Heart left ventricle (tissue), 16 donors: ENCODE measurements at regions not wholly inside any gene's neighbourhood (a gene's known extent, or its start where the extent isn't known, plus 50 kb on each side); places are given as distances from the start of the nearest gene placed in this dataset.
A peak's percentile ranks its signal among the peaks of the same experiment; 100 is the strongest.
"Not testable (repeated sequence)": the region's sequence is repeated elsewhere in the genome, so short reads cannot be mapped to it uniquely, and the experiment has no call there.

Experiments
- ATAC-seq, 4 donors: fragments of 200-7000 bp; cut with Tn5 transposase; one replicate each; pipeline ENCODE4 v1.9.1; 2020 to 2022; ENCODE audit warnings: moderate library complexity in 4 of 4, mild to moderate bottlenecking in 3 of 4, moderate number of reproducible peaks in 1 of 4
- DNase-seq, 5 donors: peaks; one replicate each; pipeline ENCODE4 v3.0.0-alpha.2; 2020
- H3K27ac ChIP-seq, 12 donors: fragments of 200-600 bp; sonication (generic) in 4 of 12; one replicate each; pipeline versions ENCODE4 v1.5.0 to v1.8.0; 2016 to 2022; ENCODE audit warnings: mild to moderate bottlenecking in 2 of 12
- H3K27me3 ChIP-seq, 9 donors: fragments of 200-600 bp; sonication (generic) in 2 of 9; one replicate each; pipeline versions ENCODE4 v1.5.1 to v1.8.0; 2016 to 2022; ENCODE audit warnings: mild to moderate bottlenecking in 3 of 9
- H3K36me3 ChIP-seq, 9 donors: fragments of 200-600 bp; sonication (generic) in 2 of 9; one replicate each; pipeline versions ENCODE4 v1.5.0 to v1.8.0; 2018 to 2022; ENCODE audit warnings: mild to moderate bottlenecking in 2 of 9
- H3K4me1 ChIP-seq, 12 donors: fragments of 200-600 bp; sonication (generic) in 4 of 12; one replicate each; pipeline versions ENCODE4 v1.5.0 to v1.8.0; 2016 to 2022; ENCODE audit warnings: mild to moderate bottlenecking in 3 of 12
- H3K4me3 ChIP-seq, 12 donors: fragments of 200-600 bp; sonication (generic) in 4 of 12; one replicate each; pipeline versions ENCODE4 v1.5.0 to v1.8.0; 2017 to 2022; ENCODE audit warnings: mild to moderate bottlenecking in 9 of 12, moderate library complexity in 4 of 12
- H3K9me3 ChIP-seq, 12 donors: fragments of 200-600 bp; sonication (generic) in 4 of 12; one replicate each; pipeline versions ENCODE4 v1.5.0 to v1.8.0; 2016 to 2022; ENCODE audit warnings: mild to moderate bottlenecking in 1 of 12
- POLR2A ChIP-seq, 2 donors: fragments of 450-650 bp; IDR thresholded peaks; one replicate each; pipeline ENCODE4 v1.6.1; 2017; ENCODE audit warnings: antibody characterized with exemption in 2 of 2, mild to moderate bottlenecking in 2 of 2, moderate library complexity in 2 of 2
- WGBS, 4 donors: extraction: QIAGEN DNeasy Blood & Tissue Kit in 2 of 4; methylation state at CpG; one replicate each; pipeline versions ENCODE4 v1.1.5 to v1.1.7; 2013 to 2018; 5-methylcytosine and 5-hydroxymethylcytosine counted together
- intact Hi-C, 10 donors: fragments of 100-400 bp; cut with DNase I; formaldehyde crosslinking; loops; one replicate each; pipeline versions ENCODE4 v1.11.1 to v1.14.2; 2022
- TF ChIP-seq, protein P1 (sequence below), 12 donors: fragments of 200-600 bp; sonication (generic) in 4 of 12; IDR thresholded peaks; one replicate each; pipeline versions ENCODE4 v1.5.0 to v1.8.0; 2018 to 2022; ENCODE audit warnings: antibody characterized with exemption in 12 of 12, mild to moderate bottlenecking in 5 of 12
- donor health status: ischemic (EF 13 %, LVEDD 7.1; RV severe dilation, severe dysfunction).
- donor health status: healthy with polysubstance abuse.
- donor health status: DM: no; HTN: yes; CAD: no.
- donor health status: DM: no; HTN: no; CAD: no.
- donor health status: ischemic (EF 25% LVEDD 6.9; RV normal size, moderate dysfunction).
- donor health status: ischemic (EF 25% LVEDD 5.7; RV mildly dilated, moderate dysfunction).
- donor health status: healthy.
- donor health status: DM: yes; HTN: yes; CAD: no.
- donor health status: ischemic (EF 35%, LVEDD 5.7; RV mildly dilated, moderate dysfunction).
- donor health status: nonischemic (EF 11% LVEDD 7.7; RV severe dilation, severe dysfunction).
- donor health status: DM: yes; HTN: yes; CAD: no.
- donor health status: PGD.
- donor health status: ischemic (EF 29% LVEDD 5.4; RV normal size, mild dysfunction).
- donor health status: nonischemic (EF 23%, LVEDD 6.1; RV moderate dilation, normal function).

DNA sequence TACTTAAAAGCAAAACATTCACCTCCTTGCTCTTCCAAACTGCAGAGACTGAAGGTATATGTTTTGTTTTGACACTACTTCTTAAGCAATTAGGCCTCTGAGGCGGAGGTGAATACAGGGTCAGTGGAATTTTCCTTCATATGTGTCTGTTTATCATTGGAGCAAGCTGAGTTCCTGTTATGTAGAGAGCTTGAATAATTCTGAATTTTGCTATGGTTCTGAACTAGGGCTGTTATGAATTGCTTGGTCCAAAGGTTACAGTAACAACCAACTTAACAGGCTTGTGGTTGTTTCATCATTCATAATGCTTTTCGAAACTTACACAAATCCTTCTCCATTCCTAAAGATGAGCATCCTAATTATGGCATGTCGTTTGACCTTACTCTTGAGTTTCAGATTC, 444.6 kb upstream of the MEF2C start:
- Histone ChIP-seq H3K36me3 (no peaks in the 10 kb centered on the region), H3K4me1 (peaks cover 0 to 13% (median 0%) of the 10 kb centered on the region in 12 donors), H3K4me3 (no peak overlapping the region), H3K9me3 (no peaks in the 10 kb centered on the region), H3K27ac (no peak overlapping the region), H3K27me3 (no peaks in the 10 kb centered on the region)
- DNase-seq (no peak), ATAC-seq (no peak)
- 68 to 93% (median 80%) methylated on average over 3 of the region's 3 CpGs for WGBS, 4 donors
- TF ChIP-seq POLR2A (IDR thresholded peaks at IDR 0.05), result no peak
- TF ChIP-seq, protein P1, sequence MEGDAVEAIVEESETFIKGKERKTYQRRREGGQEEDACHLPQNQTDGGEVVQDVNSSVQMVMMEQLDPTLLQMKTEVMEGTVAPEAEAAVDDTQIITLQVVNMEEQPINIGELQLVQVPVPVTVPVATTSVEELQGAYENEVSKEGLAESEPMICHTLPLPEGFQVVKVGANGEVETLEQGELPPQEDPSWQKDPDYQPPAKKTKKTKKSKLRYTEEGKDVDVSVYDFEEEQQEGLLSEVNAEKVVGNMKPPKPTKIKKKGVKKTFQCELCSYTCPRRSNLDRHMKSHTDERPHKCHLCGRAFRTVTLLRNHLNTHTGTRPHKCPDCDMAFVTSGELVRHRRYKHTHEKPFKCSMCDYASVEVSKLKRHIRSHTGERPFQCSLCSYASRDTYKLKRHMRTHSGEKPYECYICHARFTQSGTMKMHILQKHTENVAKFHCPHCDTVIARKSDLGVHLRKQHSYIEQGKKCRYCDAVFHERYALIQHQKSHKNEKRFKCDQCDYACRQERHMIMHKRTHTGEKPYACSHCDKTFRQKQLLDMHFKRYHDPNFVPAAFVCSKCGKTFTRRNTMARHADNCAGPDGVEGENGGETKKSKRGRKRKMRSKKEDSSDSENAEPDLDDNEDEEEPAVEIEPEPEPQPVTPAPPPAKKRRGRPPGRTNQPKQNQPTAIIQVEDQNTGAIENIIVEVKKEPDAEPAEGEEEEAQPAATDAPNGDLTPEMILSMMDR (IDR thresholded peaks at IDR 0.05), result no peak
- intact Hi-C loops, result no loop called here

DNA sequence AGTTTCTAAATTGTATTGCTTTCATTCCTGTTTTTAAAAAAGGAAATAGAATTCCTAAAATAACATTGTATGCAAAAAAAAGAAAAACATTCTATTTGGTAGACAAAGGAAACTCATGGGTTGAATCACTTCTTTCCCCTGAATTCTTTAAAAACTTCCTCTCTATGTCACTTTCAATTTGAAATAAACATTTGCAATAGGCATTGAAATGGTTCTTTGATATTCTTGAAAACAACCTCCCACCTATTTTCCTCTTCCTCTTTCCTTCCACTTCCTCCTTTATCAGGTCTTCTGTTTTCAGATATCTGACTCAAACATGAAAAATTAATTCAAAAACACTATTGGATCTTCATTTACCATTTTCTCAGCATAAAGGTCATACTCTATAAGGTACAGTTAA, 442.0 kb upstream of the MEF2C start:
- Histone ChIP-seq H3K36me3 (no peaks in the 10 kb centered on the region), H3K27ac (peak overlapping the region in 1 of 12 donors; percentile 25), H3K27me3 (no peaks in the 10 kb centered on the region), H3K4me3 (no peak overlapping the region), H3K4me1 (peaks cover 0 to 13% (median 0%) of the 10 kb centered on the region in 12 donors), H3K9me3 (no peaks in the 10 kb centered on the region)
- DNase-seq (no peak), ATAC-seq (no peak)
- no peak for TF ChIP-seq POLR2A (IDR thresholded peaks at IDR 0.05)
- TF ChIP-seq, protein P1 (IDR thresholded peaks at IDR 0.05), result no peak
- intact Hi-C loops, result no loop called here

DNA sequence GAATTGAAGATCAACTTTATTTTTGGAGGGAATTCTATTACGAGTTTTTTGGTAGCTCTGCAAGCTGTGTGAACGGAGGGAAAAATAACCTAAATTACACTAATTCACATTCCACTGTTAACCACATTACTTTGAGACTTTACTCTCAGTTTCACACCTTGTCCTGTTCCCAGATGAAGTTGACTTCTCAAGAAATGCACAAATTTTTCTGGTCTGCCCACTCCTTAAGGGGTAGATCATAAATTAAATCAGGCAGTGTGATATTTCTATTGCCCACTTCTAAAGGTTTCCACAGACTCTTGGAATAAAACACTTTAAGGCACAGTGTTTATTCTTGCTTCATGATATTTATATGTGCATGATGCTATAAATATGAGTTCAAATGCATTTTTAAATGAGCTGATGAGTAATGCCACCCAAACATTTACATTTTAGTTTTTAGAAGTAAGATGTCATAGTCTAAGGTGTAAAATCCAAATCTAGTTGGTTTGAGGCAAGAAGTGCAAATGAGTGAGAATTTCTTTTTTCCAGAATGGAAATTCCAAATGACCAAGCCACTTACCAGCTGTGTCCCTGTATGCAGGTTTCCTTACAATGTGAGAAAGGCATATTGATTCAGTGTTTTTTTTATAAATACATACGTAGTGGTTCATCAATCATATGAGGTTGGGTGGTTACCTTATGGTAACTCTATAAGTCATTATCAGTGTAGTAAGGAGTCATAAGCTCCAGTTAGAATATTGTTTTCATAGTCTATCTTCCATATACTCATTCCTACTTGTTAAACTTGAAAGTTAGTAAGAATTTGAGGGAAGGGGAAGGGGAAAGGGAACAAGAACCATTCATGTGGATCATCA, 437.7 kb upstream of the MEF2C start:
- no peak for TF ChIP-seq POLR2A (IDR thresholded peaks at IDR 0.05)
- TF ChIP-seq, protein P1 (IDR thresholded peaks at IDR 0.05), result no peak

DNA sequence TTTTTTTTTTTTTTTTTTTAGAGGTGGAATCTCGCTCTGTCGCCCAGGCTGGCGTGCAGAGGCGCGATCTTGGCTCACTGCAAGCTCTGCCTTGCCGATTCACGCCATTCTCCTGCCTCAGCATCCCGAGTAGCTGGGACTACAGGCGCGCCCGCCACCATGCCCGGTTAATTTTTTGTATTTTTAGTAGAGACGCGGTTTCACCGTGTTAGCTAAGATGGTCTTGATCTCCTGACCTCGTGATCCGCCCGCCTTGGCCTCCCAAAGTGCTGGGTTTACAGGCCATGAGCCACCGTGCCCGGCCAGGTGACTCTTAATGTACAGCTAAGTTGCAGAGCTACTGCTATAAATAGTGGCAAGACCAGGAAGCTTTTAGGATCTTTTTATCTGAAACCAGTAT, 434.9 kb upstream of the MEF2C start:
- DNase-seq, H3K27ac ChIP-seq, H3K36me3 ChIP-seq, ATAC-seq, H3K27me3 ChIP-seq, intact Hi-C loops, H3K9me3 ChIP-seq, H3K4me3 ChIP-seq: not testable (repeated sequence)
- peaks cover 0 to 12% (median 3%) of the 10 kb centered on the region in 12 donors for H3K4me1 ChIP-seq
- 95 to 98% (median 96%) methylated on average over 20 of the region's 20 CpGs for WGBS, 4 donors

More for the DNA sequence above, 437.7 kb upstream of the MEF2C start:
- H3K27ac ChIP-seq, result no peak overlapping the region
- no peak for DNase-seq
- H3K4me1 ChIP-seq, result peaks cover 0 to 13% (median 0%) of the 10 kb centered on the region in 12 donors
- ATAC-seq, result no peak
- 85 to 89% (median 87%) methylated on average over 3 of the region's 3 CpGs for WGBS, 4 donors
- intact Hi-C loops, result no loop called here
- no peaks in the 10 kb centered on the region for H3K36me3 ChIP-seq
- no peaks in the 10 kb centered on the region for H3K9me3 ChIP-seq
- no peak overlapping the region for H3K4me3 ChIP-seq
- H3K27me3 ChIP-seq, result no peaks in the 10 kb centered on the region
